Sciatic nerve (tissue), 2 donors: ENCODE measurements at regions not wholly inside any gene's neighbourhood (a gene's known extent, or its start where the extent isn't known, plus 50 kb on each side); places are given as distances from the start of the nearest gene placed in this dataset.

Experiments
- ATAC-seq: fragments of 200-7000 bp; cut with Tn5 transposase; one replicate; pipeline ENCODE4 v1.9.1; 2020; ENCODE audit warnings: mild to moderate bottlenecking, moderate library complexity
- DNase-seq: peaks from one replicate; pipeline ENCODE4 v3.0.0-alpha.2; 2020; ENCODE audit warnings: low spot score
- intact Hi-C: fragments of 100-400 bp; cut with DNase I; formaldehyde crosslinking; loops from one replicate; pipeline ENCODE4 v1.14.2; 2022
- donor health status: DM: no; HTN: no; CAD: no.
- donor health status: DM: no; HTN: no; CAD: no.

GRCh38 chr1:87165177-87165576 lies 163.5 kb upstream of the LMO4 start:
- intact Hi-C loops = no loop called here
- ATAC-seq (no peak), DNase-seq (no peak)

- no peak for DNase-seq
- peak; percentile 40 for ATAC-seq
- intact Hi-C loops = no loop called here
Measured at GRCh38 chr1:87167157-87167789, 161.4 kb upstream of the LMO4 start.

- intact Hi-C loops = no loop called here
- peak; percentile 53 for ATAC-seq
- no peak for DNase-seq
Measured at GRCh38 chr1:87167848-87168525, 160.7 kb upstream of the LMO4 start.

- DNase-seq = no peak
Measured at GRCh38 chr1:87169263-87169910, 159.3 kb upstream of the LMO4 start.

GRCh38 chr1:87170157-87170556 lies 158.5 kb upstream of the LMO4 start:
- no peak for DNase-seq
- no peak for ATAC-seq
- intact Hi-C loops = no loop called here

More at GRCh38 chr1:87169263-87169910, 159.3 kb upstream of the LMO4 start:
- peak; percentile 35 for ATAC-seq
- intact Hi-C loops = no loop called here

- no peak for DNase-seq
- intact Hi-C loops = no loop called here
- ATAC-seq = no peak
Measured at GRCh38 chr1:87170931-87171598, 157.6 kb upstream of the LMO4 start.

GRCh38 chr1:87173231-87173630 lies 155.4 kb upstream of the LMO4 start:
- intact Hi-C loops = no loop called here
- ATAC-seq (no peak), DNase-seq (no peak)

- intact Hi-C loops = no loop called here
- DNase-seq (no peak), ATAC-seq (no peak)
Measured at GRCh38 chr1:87174724-87175245, 153.9 kb upstream of the LMO4 start.

- no peak for DNase-seq
- no peak for ATAC-seq
- intact Hi-C loops = no loop called here
Measured at GRCh38 chr1:87176087-87176486, 152.6 kb upstream of the LMO4 start.

GRCh38 chr1:87176514-87176913 lies 152.2 kb upstream of the LMO4 start:
- no peak for ATAC-seq
- no peak for DNase-seq
- intact Hi-C loops = no loop called here

GRCh38 chr1:87178441-87178840 lies 150.2 kb upstream of the LMO4 start:
- no peak for DNase-seq
- intact Hi-C loops = no loop called here
- no peak for ATAC-seq

- ATAC-seq (no peak), DNase-seq (no peak)
- intact Hi-C loops = no loop called here
Measured at GRCh38 chr1:87179076-87179810, 149.4 kb upstream of the LMO4 start.

- intact Hi-C loops = no loop called here
- ATAC-seq = no peak
- no peak for DNase-seq
Measured at GRCh38 chr1:87179851-87180519, 148.7 kb upstream of the LMO4 start.

GRCh38 chr1:87180682-87181081 lies 148.0 kb upstream of the LMO4 start:
- ATAC-seq = peak; percentile 57
- intact Hi-C loops = no loop called here
- no peak for DNase-seq

- no peak for DNase-seq
- ATAC-seq = no peak
- intact Hi-C loops = no loop called here
Measured at GRCh38 chr1:87182611-87183010, 146.1 kb upstream of the LMO4 start.

- intact Hi-C loops = no loop called here
- no peak for DNase-seq
Measured at GRCh38 chr1:87185077-87185476, 143.6 kb upstream of the LMO4 start.

GRCh38 chr1:87186346-87186745 lies 142.3 kb upstream of the LMO4 start:
- ATAC-seq (no peak), DNase-seq (no peak)
- intact Hi-C loops = no loop called here

More at GRCh38 chr1:87185077-87185476, 143.6 kb upstream of the LMO4 start:
- ATAC-seq = no peak

GRCh38 chr1:87188640-87189039 lies 140.0 kb upstream of the LMO4 start:
- ATAC-seq (no peak), DNase-seq (no peak)
- intact Hi-C loops = no loop called here

GRCh38 chr1:87190402-87190801 lies 138.3 kb upstream of the LMO4 start:
- DNase-seq (no peak), ATAC-seq (no peak)
- intact Hi-C loops = no loop called here
